ENCODE measurements at regions not wholly inside any gene's neighbourhood (a gene's known extent, or its start where the extent isn't known, plus 50 kb on each side); places are given as distances from the start of the nearest gene placed in this dataset.

DNA sequence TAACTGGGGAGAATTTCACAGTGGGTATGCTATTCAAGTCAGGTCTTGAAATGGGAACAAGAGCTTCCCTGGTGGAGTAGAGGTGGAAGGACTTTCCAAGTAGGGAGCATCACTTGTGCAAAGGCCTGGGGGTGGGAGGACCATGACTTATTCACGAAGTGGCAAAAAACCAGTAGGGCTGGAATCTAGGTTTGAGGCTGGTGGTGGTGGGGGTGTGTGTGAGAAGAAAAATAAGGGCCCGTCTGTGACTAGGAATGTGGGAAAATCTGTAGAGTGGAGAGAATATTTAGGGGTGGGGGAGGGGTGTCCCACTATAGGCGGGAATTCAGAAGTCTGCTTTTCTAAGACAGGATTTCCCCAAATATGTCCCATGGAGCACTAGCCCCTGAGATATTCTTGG lies 271.9 kb upstream of the TBL1XR1 start:
- Histone ChIP-seq H3K4me3 (no peak overlapping the region), H3K9me3 (no peaks in the 10 kb centered on the region), H3K27ac (no peak overlapping the region), H3K4me1 (peaks cover 0 to 4% of the 10 kb centered on the region in 2 donors), H3K36me3 (no peaks in the 10 kb centered on the region), H3K27me3 (no peaks in the 10 kb centered on the region)
- no peak for TF ChIP-seq CTCF (IDR thresholded peaks at IDR 0.05)
- DNase-seq (ENCODE audit: low spot score in 2 of 2): no peak
- intact Hi-C loops (cut with DNase I): no loop called here

DNA sequence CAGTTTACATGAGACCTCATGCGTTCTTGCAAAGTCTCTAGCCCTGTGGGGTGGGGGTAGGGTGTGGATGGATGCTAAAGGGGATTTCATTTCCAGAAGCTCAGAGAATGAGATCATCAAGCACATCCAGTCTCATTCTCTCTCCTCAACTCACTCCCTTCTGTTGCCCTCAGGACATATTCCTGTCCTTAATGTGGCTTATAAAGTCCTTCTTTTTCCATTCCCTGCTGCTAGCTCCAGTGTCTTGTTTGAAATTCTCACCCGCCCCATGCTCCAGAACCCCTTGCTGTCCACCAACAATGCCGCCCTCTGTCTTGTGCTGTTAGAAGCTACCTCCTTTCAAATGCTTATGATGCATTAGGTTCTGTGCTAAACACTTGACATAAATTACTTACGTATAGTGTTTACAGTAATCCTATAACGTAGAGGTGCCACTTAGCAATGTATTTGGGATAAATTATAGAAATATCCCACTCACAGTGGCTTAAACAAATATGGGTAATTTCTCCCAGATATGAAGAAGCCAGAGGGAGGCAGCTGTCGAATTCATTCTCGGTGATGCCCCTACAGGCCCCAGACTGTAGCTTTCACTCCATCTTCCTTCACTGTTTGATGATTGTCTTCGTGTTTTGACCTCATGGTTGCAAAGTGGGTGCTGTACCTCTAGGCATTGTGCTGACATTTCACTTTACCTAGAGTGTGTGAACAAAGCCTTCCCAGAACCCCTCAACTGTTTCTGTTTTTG lies 273.1 kb upstream of the TBL1XR1 start:
- Histone ChIP-seq H3K9me3 (no peaks in the 10 kb centered on the region), H3K27me3 (no peaks in the 10 kb centered on the region), H3K4me3 (no peak overlapping the region), H3K36me3 (no peaks in the 10 kb centered on the region), H3K4me1 (no peaks in the 10 kb centered on the region), H3K27ac (no peak overlapping the region)
- no peak for DNase-seq (ENCODE audit: low spot score in 2 of 2)
- TF ChIP-seq CTCF (IDR thresholded peaks at IDR 0.05): no peak
- intact Hi-C loops (cut with DNase I): no loop called here

DNA sequence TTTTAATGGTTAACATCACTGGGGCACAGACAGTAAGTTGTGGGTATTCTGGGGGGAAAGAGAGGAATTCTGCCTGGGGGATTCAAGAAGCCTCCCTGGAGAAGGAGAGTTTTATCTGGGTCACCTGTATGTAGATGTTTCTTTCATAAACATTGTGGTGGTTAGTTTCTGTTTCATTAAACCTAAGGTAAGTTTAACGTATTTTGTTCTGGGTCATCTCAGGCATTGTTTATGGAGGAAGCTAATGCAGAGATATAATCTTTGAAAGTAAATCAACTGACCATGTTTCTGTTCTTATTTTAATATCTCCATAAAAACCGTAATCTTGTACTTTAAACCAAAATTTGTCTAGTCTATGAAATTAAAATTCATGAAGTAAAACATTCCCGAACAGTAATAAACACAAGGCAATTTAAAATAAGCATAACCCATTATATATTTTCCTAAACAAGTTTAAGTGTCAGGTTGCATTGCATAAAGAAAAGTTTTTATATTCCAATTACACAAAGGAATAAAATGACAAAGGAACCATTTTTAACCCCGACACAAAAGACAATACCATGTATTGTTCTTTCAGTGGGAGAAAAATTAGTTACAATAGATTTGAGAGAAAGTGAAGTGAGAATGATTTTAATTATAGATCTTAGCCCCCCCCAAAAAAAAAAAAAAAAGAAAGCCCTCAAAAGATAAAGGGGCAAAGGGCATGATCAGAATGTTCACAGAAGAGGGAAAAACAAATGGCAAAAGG lies 274.6 kb upstream of the TBL1XR1 start:
- Histone ChIP-seq H3K4me3 (no peak overlapping the region), H3K4me1 (no peaks in the 10 kb centered on the region), H3K9me3 (no peaks in the 10 kb centered on the region), H3K27me3 (no peaks in the 10 kb centered on the region), H3K36me3 (no peaks in the 10 kb centered on the region), H3K27ac (no peak overlapping the region)
- no peak for TF ChIP-seq CTCF (IDR thresholded peaks at IDR 0.05)
- intact Hi-C loops (cut with DNase I): no loop called here
- DNase-seq (ENCODE audit: low spot score in 2 of 2): no peak

GRCh38 chr3:177473184-177473583 lies 275.9 kb upstream of the TBL1XR1 start:
- Histone ChIP-seq H3K27me3 (no peaks in the 10 kb centered on the region), H3K36me3 (no peaks in the 10 kb centered on the region), H3K4me1 (peaks cover 0 to 6% of the 10 kb centered on the region in 2 donors), H3K9me3 (no peaks in the 10 kb centered on the region), H3K4me3 (no peak overlapping the region), H3K27ac (no peak overlapping the region)
- intact Hi-C loops (cut with DNase I): no loop called here
- no peak for DNase-seq (ENCODE audit: low spot score in 2 of 2)
- no peak for TF ChIP-seq CTCF (IDR thresholded peaks at IDR 0.05)

- Histone ChIP-seq H3K4me3 (no peak overlapping the region), H3K27ac (no peak overlapping the region), H3K36me3 (no peaks in the 10 kb centered on the region), H3K9me3 (no peaks in the 10 kb centered on the region), H3K27me3 (no peaks in the 10 kb centered on the region), H3K4me1 (peaks cover 0 to 10% of the 10 kb centered on the region in 2 donors)
- no peak for DNase-seq (ENCODE audit: low spot score in 2 of 2)
- intact Hi-C loops (cut with DNase I): no loop called here
- TF ChIP-seq CTCF (IDR thresholded peaks at IDR 0.05): no peak
Observed at GRCh38 chr3:177473903-177474302, 276.6 kb upstream of the TBL1XR1 start.

Data from ascending aorta (tissue), 2 donors.